Neural cell (in vitro differentiated cells): ENCODE measurements at regions not wholly inside any gene's neighbourhood (a gene's known extent, or its start where the extent isn't known, plus 50 kb on each side); places are given as distances from the start of the nearest gene placed in this dataset.

ENCODE experiments used
- H2AFZ ChIP-seq: fragments of 200-600, 300-800 bp; sonication (generic), shearing (Covaris generic); 2 replicates; pipeline ENCODE4 v1.6.0; 2014; ENCODE audit warnings: low read depth, mild to moderate bottlenecking, antibody characterized with exemption, low read length, moderate library complexity
- H3F3A ChIP-seq: fragments of 200-600 bp; shearing (Covaris generic); 2 replicates; pipeline ENCODE4 v1.6.1; 2016; ENCODE audit warnings: mild to moderate bottlenecking, moderate library complexity, mixed read lengths, antibody characterized with exemption, low read length; ENCODE audit not compliant: insufficient read depth, poor library complexity, severe bottlenecking
- H3K27ac ChIP-seq: fragments of 200-600, 300-800 bp; sonication (generic), shearing (Covaris generic); 2 replicates; pipeline ENCODE4 v1.5.1; 2014; ENCODE audit warnings: mild to moderate bottlenecking, low read length, moderate library complexity
- H3K27me3 ChIP-seq: fragments of 300-800, 200-600 bp; sonication (generic), shearing (Covaris generic); 2 replicates; pipeline ENCODE4 v1.6.0; 2014; ENCODE audit warnings: mild to moderate bottlenecking, low read depth, low read length, moderate library complexity; ENCODE audit not compliant: insufficient read depth
- H3K36me3 ChIP-seq: fragments of 300-800, 200-600 bp; sonication (generic), shearing (Covaris generic); 2 replicates; pipeline ENCODE4 v1.5.1; 2014; ENCODE audit warnings: mild to moderate bottlenecking, antibody characterized with exemption, low read length, moderate library complexity; ENCODE audit not compliant: insufficient read depth
- H3K4me2 ChIP-seq: fragments of 300-800, 200-600 bp; sonication (generic), shearing (Covaris generic); 2 replicates; pipeline ENCODE4 v1.6.0; 2014; ENCODE audit warnings: mild to moderate bottlenecking, low read length
- H3K4me3 ChIP-seq: fragments of 300-800, 200-600 bp; sonication (generic), shearing (Covaris generic); 2 replicates; pipeline ENCODE4 v1.5.1; 2014; ENCODE audit warnings: mild to moderate bottlenecking, low read length, moderate library complexity
- H3K79me2 ChIP-seq: fragments of 200-600 bp; shearing (Covaris generic); replicated peaks from 2 replicates; pipeline ENCODE4 v1.6.0; 2014; ENCODE audit warnings: mild to moderate bottlenecking, low read length, moderate library complexity; ENCODE audit not compliant: insufficient read depth
- H3K9ac ChIP-seq: fragments of 300-800, 200-600 bp; sonication (generic), shearing (Covaris generic); 2 replicates; pipeline ENCODE4 v1.6.1; 2016; ENCODE audit warnings: mild to moderate bottlenecking, low read length, mixed read lengths
- H3K9me2 ChIP-seq: fragments of 200-600 bp; shearing (Covaris generic); 2 replicates; pipeline ENCODE4 v1.6.1; 2016; ENCODE audit warnings: mild to moderate bottlenecking, low read length, mixed read lengths; ENCODE audit not compliant: insufficient read depth
- H3K9me3 ChIP-seq: fragments of 200-600, 300-800 bp; sonication (generic), shearing (Covaris generic); 2 replicates; pipeline ENCODE4 v1.6.1; 2016; ENCODE audit warnings: mild to moderate bottlenecking, mixed run types, low read length, moderate library complexity, mixed read lengths
- H4K20me1 ChIP-seq: fragments of 200-600 bp; shearing (Covaris generic); 2 replicates; pipeline ENCODE4 v1.6.1; 2016; ENCODE audit warnings: mild to moderate bottlenecking, mixed run types; ENCODE audit not compliant: insufficient read depth
- CTCF ChIP-seq: fragments of 450-650 bp; IDR thresholded peaks from 2 replicates; pipeline ENCODE4 v1.5.1; 2014; ENCODE audit warnings: antibody characterized with exemption, mild to moderate bottlenecking, moderate library complexity; ENCODE audit not compliant: poor library complexity, severe bottlenecking
- EP300 ChIP-seq: fragments of 450-650 bp; conservative IDR thresholded peaks from 2 replicates; pipeline ENCODE4 v1.6.1; 2014; ENCODE audit warnings: antibody characterized with exemption, mild to moderate bottlenecking, moderate library complexity; ENCODE audit not compliant: poor library complexity, severe bottlenecking
- EZH2 ChIP-seq: fragments of 200-600, 300-800 bp; shearing (Covaris generic), sonication (generic); IDR thresholded peaks from 2 replicates; pipeline ENCODE4 v1.6.1; 2014; ENCODE audit warnings: antibody characterized with exemption, low read length, borderline replicate concordance, mild to moderate bottlenecking; ENCODE audit not compliant: insufficient read depth, poor library complexity, severe bottlenecking
- MXI1 ChIP-seq: fragments of 450-650 bp; conservative IDR thresholded peaks from 2 replicates; pipeline ENCODE4 v1.6.1; 2014; ENCODE audit warnings: antibody characterized with exemption, mild to moderate bottlenecking; ENCODE audit not compliant: poor library complexity, severe bottlenecking
- POLR2AphosphoS5 ChIP-seq: IDR thresholded peaks from 2 replicates; pipeline ENCODE4 v1.6.1; 2012
- RAD21 ChIP-seq: fragments of 450-650 bp; conservative IDR thresholded peaks from 2 replicates; pipeline ENCODE4 v1.6.1; 2014; ENCODE audit warnings: antibody characterized with exemption, mild to moderate bottlenecking, moderate library complexity
- REST ChIP-seq: IDR thresholded peaks from 2 replicates; pipeline ENCODE4 v1.6.1; 2012; ENCODE audit warnings: borderline replicate concordance
- SMC3 ChIP-seq: fragments of 450-650 bp; conservative IDR thresholded peaks from 2 replicates; pipeline ENCODE4 v1.6.1; 2014; ENCODE audit warnings: antibody characterized with exemption, mild to moderate bottlenecking, moderate library complexity; ENCODE audit not compliant: poor library complexity
- TAF1 ChIP-seq: IDR thresholded peaks from 2 replicates; pipeline ENCODE4 v1.6.1; 2012; ENCODE audit warnings: low read depth

GRCh38 chr5:41621420-41621819, 111.0 kb upstream of the PLCXD3 start:
- Histone ChIP-seq H3K27ac (no peak overlapping the region), H3K4me2 (no peak overlapping the region), H4K20me1 (no peaks in the 10 kb centered on the region), H3K36me3 (no peaks in the 10 kb centered on the region), H2AFZ (no peak overlapping the region), H3F3A (no peaks in the 10 kb centered on the region), H3K9ac (no peak overlapping the region), H3K4me3 (no peak overlapping the region), H3K27me3 (no peaks in the 10 kb centered on the region), H3K9me3 (no peaks in the 10 kb centered on the region), H3K9me2 (no peaks in the 10 kb centered on the region), H3K79me2 (no peaks in the 10 kb centered on the region)
- TF ChIP-seq RAD21 (no peak), POLR2AphosphoS5 (no peak), REST (no peak), EZH2 (no peak), EP300 (no peak), TAF1 (no peak), CTCF (no peak)

- no peaks in the 10 kb centered on the region for H4K20me1 ChIP-seq
- no peaks in the 10 kb centered on the region for H3K9me3 ChIP-seq
- H3K36me3 ChIP-seq = no peaks in the 10 kb centered on the region
- TF ChIP-seq EP300 = no peak
- no peak for TF ChIP-seq CTCF
- TF ChIP-seq EZH2 = no peak
- no peak for TF ChIP-seq SMC3
- TF ChIP-seq RAD21 = no peak
- no peak for TF ChIP-seq MXI1
- no peak for TF ChIP-seq POLR2AphosphoS5
- TF ChIP-seq TAF1 = no peak
- no peak overlapping the region for H2AFZ ChIP-seq
- no peaks in the 10 kb centered on the region for H3K27me3 ChIP-seq
- H3K4me3 ChIP-seq = no peak overlapping the region
- H3K9ac ChIP-seq = no peak overlapping the region
- H3K27ac ChIP-seq = no peak overlapping the region
- no peak overlapping the region for H3K4me2 ChIP-seq
- H3K9me2 ChIP-seq = no peaks in the 10 kb centered on the region
- H3F3A ChIP-seq = no peaks in the 10 kb centered on the region
- H3K79me2 ChIP-seq = no peaks in the 10 kb centered on the region
Observed at GRCh38 chr5:41617843-41618515, 107.6 kb upstream of the PLCXD3 start.
